OCI-LY1 (cell line): ENCODE measurements at regions not wholly inside any gene's neighbourhood (a gene's known extent, or its start where the extent isn't known, plus 50 kb on each side); places are given as distances from the start of the nearest gene placed in this dataset.

ENCODE experiments used
- CTCF ChIP-seq: fragments of 200-600 bp; sonication (generic), shearing (Covaris generic); IDR thresholded peaks from 2 replicates; pipeline ENCODE4 v1.5.1; 2017; ENCODE audit warnings: mild to moderate bottlenecking, antibody characterized with exemption, low read length, moderate library complexity, mixed read lengths
- EZH2 ChIP-seq: fragments of 200-600 bp; sonication (generic), shearing (Covaris generic); IDR thresholded peaks from 2 replicates; pipeline ENCODE4 v1.8.0; 2017; ENCODE audit warnings: borderline replicate concordance, mixed run types, mild to moderate bottlenecking, antibody characterized with exemption, low read length, moderate library complexity, mixed read lengths

- TF ChIP-seq CTCF (no peak), EZH2 (no peak)
Measured at GRCh38 chr1:60245324-60245723, 171.8 kb upstream of the C1orf87 start.
